ENCODE measurements at regions not wholly inside any gene's neighbourhood (a gene's known extent, or its start where the extent isn't known, plus 50 kb on each side); places are given as distances from the start of the nearest gene placed in this dataset.

GRCh38 chr1:104291156-104291555 lies 541.5 kb downstream of the AMY1C start:
- H3K9me3 Mint-ChIP-seq (ENCODE audit: insufficient read depth): no peaks in the 10 kb centered on the region
- no peak for ATAC-seq (ENCODE audit: low read depth)
- peaks cover 0 to 1% (median 0%) of the 10 kb centered on the region in 3 donors for H3K9me3 ChIP-seq (ENCODE audit: control extremely low read depth in 1 of 3, control insufficient read depth in 2 of 3, insufficient read depth in 1 of 3, low read length in 2 of 3)
- H3K27me3 ChIP-seq (replicated peaks in 1 of 4; ENCODE audit: control extremely low read depth in 1 of 4, control insufficient read depth in 3 of 4, insufficient read depth in 4 of 4, low read length in 3 of 4): no peaks in the 10 kb centered on the region
- no peaks in the 10 kb centered on the region for H3K4me1 Mint-ChIP-seq
- TF ChIP-seq EZH2 (IDR thresholded peaks at IDR 0.05; ENCODE audit: borderline replicate concordance, insufficient read depth, low read depth, low read length, poor library complexity, severe bottlenecking) (no peak), CTCF (IDR thresholded peaks at IDR 0.05) (no peak)
- no peak overlapping the region for H3K9ac ChIP-seq (ENCODE audit: low read length)
- H3K4me3 ChIP-seq (ENCODE audit: control extremely low read depth in 1 of 5, extremely low read depth in 1 of 5, insufficient read depth in 1 of 5, low read depth in 2 of 5, low read length in 4 of 5): no peak overlapping the region
- no peaks in the 10 kb centered on the region for H3K27me3 Mint-ChIP-seq
- no peak overlapping the region for H2AFZ ChIP-seq (ENCODE audit: insufficient read depth, low read depth, low read length, poor library complexity, severe bottlenecking)
- H3K4me2 ChIP-seq (replicated peaks; ENCODE audit: low read depth, low read length, poor library complexity, severe bottlenecking): no peak overlapping the region
- no peaks in the 10 kb centered on the region for H3K36me3 ChIP-seq (replicated peaks in 1 of 2; ENCODE audit: control extremely low read depth in 1 of 2, control insufficient read depth in 1 of 2, extremely low read depth in 1 of 2, insufficient read depth in 2 of 2, low read length in 1 of 2)
- no peaks in the 10 kb centered on the region for H3K79me2 ChIP-seq (ENCODE audit: control insufficient read depth, insufficient read depth, low read length)
- no peak overlapping the region for H3K4me3 Mint-ChIP-seq
- ChIA-PET CTCF (no interaction called here), POLR2A (no interaction called here)
- intact Hi-C loops (cut with micrococcal nuclease): no loop called here
- no CpG with 5 or more reads among the region's 1 CpG for WGBS (ENCODE audit: insufficient coverage)
- H3K27ac ChIP-seq (ENCODE audit: low read length in 2 of 2): no peak overlapping the region
- H3K4me1 ChIP-seq (ENCODE audit: control insufficient read depth in 2 of 2, insufficient read depth in 2 of 2, low read length in 2 of 2): no peaks in the 10 kb centered on the region
- no peak overlapping the region for H3K27ac Mint-ChIP-seq
- DNase-seq: no peak
- no peaks in the 10 kb centered on the region for H4K20me1 ChIP-seq (ENCODE audit: control insufficient read depth, insufficient read depth, low read length, poor library complexity, severe bottlenecking)

- no peak overlapping the region for H3K27ac Mint-ChIP-seq
- no peak overlapping the region for H3K4me3 Mint-ChIP-seq
- H3K27me3 ChIP-seq (replicated peaks in 1 of 4; ENCODE audit: control extremely low read depth in 1 of 4, control insufficient read depth in 3 of 4, insufficient read depth in 4 of 4, low read length in 3 of 4): no peaks in the 10 kb centered on the region
- no peak overlapping the region for H3K4me3 ChIP-seq (ENCODE audit: control extremely low read depth in 1 of 5, extremely low read depth in 1 of 5, insufficient read depth in 1 of 5, low read depth in 2 of 5, low read length in 4 of 5)
- no CpG with 5 or more reads among the region's 3 CpGs for WGBS (ENCODE audit: insufficient coverage)
- no peak for DNase-seq
- no peaks in the 10 kb centered on the region for H3K36me3 ChIP-seq (replicated peaks in 1 of 2; ENCODE audit: control extremely low read depth in 1 of 2, control insufficient read depth in 1 of 2, extremely low read depth in 1 of 2, insufficient read depth in 2 of 2, low read length in 1 of 2)
- H2AFZ ChIP-seq (ENCODE audit: insufficient read depth, low read depth, low read length, poor library complexity, severe bottlenecking): no peak overlapping the region
- no peak for TF ChIP-seq EZH2 (IDR thresholded peaks at IDR 0.05; ENCODE audit: borderline replicate concordance, insufficient read depth, low read depth, low read length, poor library complexity, severe bottlenecking)
- TF ChIP-seq CTCF (IDR thresholded peaks at IDR 0.05): no peak
- ChIA-PET POLR2A (no interaction called here), CTCF (no interaction called here)
- H3K9me3 ChIP-seq (ENCODE audit: control extremely low read depth in 1 of 3, control insufficient read depth in 2 of 3, insufficient read depth in 1 of 3, low read length in 2 of 3): peaks cover 0 to 1% (median 0%) of the 10 kb centered on the region in 3 donors
- intact Hi-C loops (cut with micrococcal nuclease): no loop called here
- H3K79me2 ChIP-seq (ENCODE audit: control insufficient read depth, insufficient read depth, low read length): no peaks in the 10 kb centered on the region
- no peak overlapping the region for H3K4me2 ChIP-seq (replicated peaks; ENCODE audit: low read depth, low read length, poor library complexity, severe bottlenecking)
- H3K9me3 Mint-ChIP-seq (ENCODE audit: insufficient read depth): no peaks in the 10 kb centered on the region
- no peaks in the 10 kb centered on the region for H3K4me1 Mint-ChIP-seq
- no peak for ATAC-seq (ENCODE audit: low read depth)
- no peaks in the 10 kb centered on the region for H4K20me1 ChIP-seq (ENCODE audit: control insufficient read depth, insufficient read depth, low read length, poor library complexity, severe bottlenecking)
- H3K9ac ChIP-seq (ENCODE audit: low read length): no peak overlapping the region
- no peaks in the 10 kb centered on the region for H3K4me1 ChIP-seq (ENCODE audit: control insufficient read depth in 2 of 2, insufficient read depth in 2 of 2, low read length in 2 of 2)
- H3K27ac ChIP-seq (ENCODE audit: low read length in 2 of 2): no peak overlapping the region
- no peaks in the 10 kb centered on the region for H3K27me3 Mint-ChIP-seq
These were observed 544.6 kb downstream of the AMY1C start for GRCh38 chr1:104294259-104294658.
